K562 (cell line): ENCODE measurements at regions not wholly inside any gene's neighbourhood (a gene's known extent, or its start where the extent isn't known, plus 50 kb on each side); places are given as distances from the start of the nearest gene placed in this dataset.

Experiments used
- ATAC-seq: fragments of 200-7000 bp; cut with Tn5 transposase; 3 replicates; pipeline ENCODE4 v1.9.1; 2020; ENCODE audit warnings: moderate library complexity
- BruUV-seq: library from RNA; stranded (reverse); fragments of 400-500 nt; replicated peaks from 2 replicates; lab custom pipeline; 2021; lab: Mats Ljungman, UMichigan
- CTCF ChIA-PET: fragments of 300-600 bp; formaldehyde crosslinking; extraction: SDS; loops from one replicate; lab custom pipeline; 2021; ENCODE audit warnings: low intra/inter-chr PET ratio; lab: Yijun Ruan, JAX
- POLR2A ChIA-PET: fragments of 300-600, 350-650 bp; sonication (Branson Sonifier 250); formaldehyde crosslinking; extraction: SDS; loops from one replicate; lab custom pipeline; 2021; ENCODE audit warnings: antibody characterized with exemption, inconsistent platforms; lab: Yijun Ruan, JAX
- DNase-seq, 4 experiments: peaks; one replicate each; pipeline versions ENCODE4 v3.0.0 to v3.0.0-alpha.2; 2011 to 2018; ENCODE audit warnings: low spot score in 3 of 4, mixed read lengths in 3 of 4; ENCODE audit errors: extremely low read depth in 1 of 4
- FAIRE-seq: peaks from 2 replicates; lab custom pipeline; 2011; peaks lifted over from hg19 to GRCh38; lab: Jason Lieb, UNC
- H2AFZ ChIP-seq: 2 replicates; pipeline ENCODE4 v1.6.0; 2011; ENCODE audit warnings: low read depth, low read length, control low read depth, inconsistent platforms
- H3K27ac ChIP-seq: fragments of 200-600 bp; 3 replicates; pipeline ENCODE4 v1.8.0; 2011; ENCODE audit warnings: low read depth, mild to moderate bottlenecking, control low read depth, inconsistent platforms, low read length, moderate library complexity, mixed read lengths; ENCODE audit errors: extremely low read depth
- H3K27me3 ChIP-seq, 2 experiments: fragments of 300-600 bp in 1 of 2; 2 replicates in 1 of 2; 3 replicates in 1 of 2; pipeline versions ENCODE4 v1.6.0 to v1.8.0; 2011; ENCODE audit warnings: inconsistent platforms in 2 of 2, low read length in 2 of 2, mild to moderate bottlenecking in 1 of 2, mixed read lengths in 1 of 2, moderate library complexity in 1 of 2; ENCODE audit not compliant: control insufficient read depth in 2 of 2, insufficient read depth in 2 of 2
- H3K36me3 ChIP-seq: fragments of 300-600 bp; 3 replicates; pipeline ENCODE4 v1.8.0; 2011; ENCODE audit warnings: mild to moderate bottlenecking, low read length, inconsistent platforms; ENCODE audit not compliant: control insufficient read depth, insufficient read depth
- H3K4me1 ChIP-seq, 2 experiments: fragments of 200-600 bp in 1 of 2; replicated peaks in 1 of 2; 2 replicates in 1 of 2; 3 replicates in 1 of 2; pipeline versions ENCODE4 v1.5.1 to v1.8.0; 2011; ENCODE audit warnings: inconsistent platforms in 2 of 2, low read length in 2 of 2, mild to moderate bottlenecking in 1 of 2, mixed read lengths in 1 of 2, moderate library complexity in 1 of 2; ENCODE audit not compliant: control insufficient read depth in 2 of 2, insufficient read depth in 2 of 2
- H3K4me2 ChIP-seq: 2 replicates; pipeline ENCODE4 v1.6.1; 2011; ENCODE audit warnings: low read length, control low read depth, inconsistent platforms, mixed read lengths; ENCODE audit not compliant: insufficient read depth
- H3K4me3 ChIP-seq: fragments of 200-600 bp; sonication (generic), shearing (Covaris generic); 2 replicates; pipeline ENCODE4 v1.5.1; 2016; ENCODE audit warnings: control low read depth, inconsistent platforms
- H3K79me2 ChIP-seq: fragments of 200-600 bp; 3 replicates; pipeline ENCODE4 v1.8.0; 2011; ENCODE audit warnings: low read length, inconsistent platforms; ENCODE audit not compliant: control insufficient read depth, insufficient read depth
- H3K9ac ChIP-seq, 2 experiments: 2 replicates each; pipeline versions ENCODE4 v1.6.0 to v1.6.1; 2011; ENCODE audit warnings: low read depth in 2 of 2, low read length in 2 of 2, control low read depth in 1 of 2, inconsistent platforms in 1 of 2, mild to moderate bottlenecking in 1 of 2, mixed read lengths in 1 of 2; ENCODE audit not compliant: insufficient read depth in 1 of 2
- H3K9me1 ChIP-seq: one replicate; pipeline ENCODE4 v1.6.0; 2011; ENCODE audit warnings: inconsistent platforms, mild to moderate bottlenecking, low read length, moderate library complexity; ENCODE audit not compliant: control insufficient read depth, insufficient read depth
- H3K9me3 ChIP-seq: replicated peaks from 2 replicates; pipeline ENCODE4 v1.5.1; 2011; ENCODE audit warnings: low read depth, low read length, inconsistent platforms; ENCODE audit not compliant: control insufficient read depth, insufficient read depth
- H4K20me1 ChIP-seq: replicated peaks from 2 replicates; pipeline ENCODE4 v1.6.1; 2011; ENCODE audit warnings: low read length, inconsistent platforms, mixed read lengths; ENCODE audit not compliant: control insufficient read depth, insufficient read depth
- ADNP ChIP-seq: fragments of 200-800 bp; sonication (Bioruptor generic); IDR thresholded peaks from 2 replicates; pipeline ENCODE4 v1.6.1; 2016; ENCODE audit warnings: missing genetic modification characterization, missing compliant biosample characterization
- CBX2 ChIP-seq: fragments of 200-600 bp; sonication (generic); IDR thresholded peaks from one replicate; pipeline ENCODE4 v1.6.1; 2012; ENCODE audit warnings: mild to moderate bottlenecking, low read length, inconsistent platforms; ENCODE audit not compliant: insufficient read depth, poor library complexity, severe bottlenecking
- CHD1 ChIP-seq: fragments of 200-600 bp; sonication (generic); IDR thresholded peaks from one replicate; pipeline ENCODE4 v1.6.1; 2012; ENCODE audit warnings: mild to moderate bottlenecking, moderate library complexity, low read length, inconsistent platforms
- CREM ChIP-seq: IDR thresholded peaks from 2 replicates; pipeline ENCODE4 v1.6.1; 2014; ENCODE audit warnings: antibody characterized with exemption, low read depth
- ESRRA ChIP-seq: fragments of 450-650 bp; IDR thresholded peaks from 2 replicates; pipeline ENCODE4 v1.6.1; 2014; ENCODE audit warnings: low read depth, mild to moderate bottlenecking, moderate library complexity, borderline replicate concordance
- PHTF2 ChIP-seq: fragments of 250-450 bp; sonication (Bioruptor Pico); IDR thresholded peaks from 2 replicates; pipeline ENCODE4 v1.5.0; 2021; ENCODE audit warnings: mild to moderate bottlenecking
- POLR2A ChIP-seq: fragments of 450-650 bp; conservative IDR thresholded peaks from 2 replicates; pipeline ENCODE4 v1.6.1; 2016
- POLR2B ChIP-seq: fragments of 450-650 bp; IDR thresholded peaks from 2 replicates; pipeline ENCODE4 v1.6.1; 2018; ENCODE audit warnings: low read depth; ENCODE audit not compliant: partially characterized antibody
- RFX1 ChIP-seq: fragments of 450-650 bp; IDR thresholded peaks from 2 replicates; pipeline ENCODE4 v1.6.1; 2016; ENCODE audit warnings: mild to moderate bottlenecking, moderate library complexity
- SMARCE1 ChIP-seq: fragments of 450-650 bp; IDR thresholded peaks from 2 replicates; pipeline ENCODE4 v1.7.1; 2016; ENCODE audit warnings: mild to moderate bottlenecking
- TCF7 ChIP-seq: sonication (generic); IDR thresholded peaks from 2 replicates; pipeline ENCODE4 v1.6.1; 2016; ENCODE audit warnings: antibody characterized with exemption, borderline replicate concordance
- ZC3H11A ChIP-seq: IDR thresholded peaks from 2 replicates; pipeline ENCODE4 v1.6.1; 2012; ENCODE audit warnings: low read depth, low read length, improper control_type of control experiment
- ZFP30 ChIP-seq: fragments of 250-450 bp; sonication (Bioruptor Pico); IDR thresholded peaks from 2 replicates; pipeline ENCODE4 v1.8.0; 2022; ENCODE audit warnings: moderate library complexity, mild to moderate bottlenecking, inconsistent platforms, borderline replicate concordance
- ZNF232 ChIP-seq: sonication (generic); formaldehyde crosslinking; IDR thresholded peaks from 2 replicates; pipeline ENCODE4 v1.8.0; 2022; ENCODE audit warnings: mild to moderate bottlenecking, missing genetic modification reagents
- WGBS: fragments of 100-300 bp; shearing (Covaris generic); methylation state at CpG from one replicate; pipeline ENCODE4 v1.1.6; 2016; ENCODE audit warnings: low coverage, mixed read lengths; ENCODE audit not compliant: insufficient coverage; ENCODE audit errors: missing lambda C conversion rate; 5-methylcytosine and 5-hydroxymethylcytosine counted together
- in situ Hi-C: fragments of 300-500 bp; cut with MboI; formaldehyde crosslinking; loops from 4 replicates; pipeline ENCODE4 v1.15.0; 2018; ENCODE audit warnings: inconsistent platforms, mixed read lengths
- intact Hi-C: fragments of 100-400 bp; cut with micrococcal nuclease; formaldehyde crosslinking; loops from 2 replicates; pipeline ENCODE4 v1.14.2; 2022
- TF ChIP-seq, protein P1 (sequence below): fragments of 250-450 bp; sonication (Bioruptor Pico); IDR thresholded peaks from 2 replicates; pipeline ENCODE4 v1.4.0; 2020; ENCODE audit warnings: mild to moderate bottlenecking, moderate library complexity, borderline replicate concordance

DNA sequence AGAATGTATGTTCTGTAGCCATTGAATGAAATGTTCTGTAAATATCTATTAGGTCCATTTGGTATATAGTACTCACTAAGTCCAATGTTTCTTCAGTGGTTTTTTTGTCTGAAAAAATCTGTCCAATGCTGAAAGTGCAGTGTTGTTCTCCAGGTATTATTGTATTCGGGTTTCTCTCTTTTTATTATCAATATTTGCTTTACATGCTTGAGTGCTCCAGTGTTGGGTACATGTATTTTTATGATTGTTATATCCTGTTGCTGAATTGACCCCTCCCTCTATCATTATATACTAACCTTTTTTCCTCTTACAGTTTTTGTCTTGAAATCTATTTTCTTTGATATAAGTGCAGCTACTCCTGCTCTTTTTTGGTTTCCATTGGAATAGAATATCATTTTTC, 382.2 kb downstream of the CCER1 start:
- Histone ChIP-seq H3K4me2 (no peak overlapping the region), H3K9ac (no peak overlapping the region), H3K36me3 (no peaks in the 10 kb centered on the region), H3K27me3 (no peaks in the 10 kb centered on the region), H3K79me2 (no peaks in the 10 kb centered on the region), H4K20me1 (no peaks in the 10 kb centered on the region), H3K9me1 (no peaks in the 10 kb centered on the region), H3K4me3 (no peak overlapping the region), H2AFZ (no peak overlapping the region), H3K9me3 (no peaks in the 10 kb centered on the region), H3K27ac (no peak overlapping the region), H3K4me1 (no peaks in the 10 kb centered on the region)
- ChIA-PET CTCF (no interaction called here), POLR2A (no interaction called here)
- TF ChIP-seq PHTF2 (CRISPR knock-in tag) (no peak), CREM (no peak), TCF7 (no peak), RFX1 (no peak), SMARCE1 (no peak), POLR2A (no peak), ADNP (tag) (no peak), ZC3H11A (no peak), ZFP30 (CRISPR knock-in tag) (no peak), POLR2B (no peak), CBX2 (no peak), ZNF232 (no peak), CHD1 (no peak), ESRRA (no peak)
- TF ChIP-seq, protein P1, sequence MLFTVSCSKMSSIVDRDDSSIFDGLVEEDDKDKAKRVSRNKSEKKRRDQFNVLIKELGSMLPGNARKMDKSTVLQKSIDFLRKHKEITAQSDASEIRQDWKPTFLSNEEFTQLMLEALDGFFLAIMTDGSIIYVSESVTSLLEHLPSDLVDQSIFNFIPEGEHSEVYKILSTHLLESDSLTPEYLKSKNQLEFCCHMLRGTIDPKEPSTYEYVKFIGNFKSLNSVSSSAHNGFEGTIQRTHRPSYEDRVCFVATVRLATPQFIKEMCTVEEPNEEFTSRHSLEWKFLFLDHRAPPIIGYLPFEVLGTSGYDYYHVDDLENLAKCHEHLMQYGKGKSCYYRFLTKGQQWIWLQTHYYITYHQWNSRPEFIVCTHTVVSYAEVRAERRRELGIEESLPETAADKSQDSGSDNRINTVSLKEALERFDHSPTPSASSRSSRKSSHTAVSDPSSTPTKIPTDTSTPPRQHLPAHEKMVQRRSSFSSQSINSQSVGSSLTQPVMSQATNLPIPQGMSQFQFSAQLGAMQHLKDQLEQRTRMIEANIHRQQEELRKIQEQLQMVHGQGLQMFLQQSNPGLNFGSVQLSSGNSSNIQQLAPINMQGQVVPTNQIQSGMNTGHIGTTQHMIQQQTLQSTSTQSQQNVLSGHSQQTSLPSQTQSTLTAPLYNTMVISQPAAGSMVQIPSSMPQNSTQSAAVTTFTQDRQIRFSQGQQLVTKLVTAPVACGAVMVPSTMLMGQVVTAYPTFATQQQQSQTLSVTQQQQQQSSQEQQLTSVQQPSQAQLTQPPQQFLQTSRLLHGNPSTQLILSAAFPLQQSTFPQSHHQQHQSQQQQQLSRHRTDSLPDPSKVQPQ (CRISPR knock-in tag) = no peak
- FAIRE-seq = no peak
- DNase-seq = no peak
- BruUV-seq = no TSS peak
- in situ Hi-C loops (no loop called here), intact Hi-C loops (no loop called here)
- 0% methylated on average over 1 of the region's 1 CpG for WGBS
- no peak for ATAC-seq
